ES-I3 (cell line): ENCODE measurements at regions not wholly inside any gene's neighbourhood (a gene's known extent, or its start where the extent isn't known, plus 50 kb on each side); places are given as distances from the start of the nearest gene placed in this dataset.

Experiments used
- H3K36me3 ChIP-seq: 2 replicates; pipeline ENCODE4 v1.6.1; 2013; ENCODE audit warnings: mild to moderate bottlenecking, low read length, control low read depth, moderate library complexity; ENCODE audit not compliant: insufficient read depth
- H3K4me1 ChIP-seq: 2 replicates; pipeline ENCODE4 v1.6.1; 2013; ENCODE audit warnings: mild to moderate bottlenecking, control low read depth, low read length; ENCODE audit not compliant: insufficient read depth
- H3K9ac ChIP-seq: 2 replicates; pipeline ENCODE4 v1.6.1; 2013; ENCODE audit warnings: low read depth, mild to moderate bottlenecking, low read length, moderate library complexity
- H3K9me3 ChIP-seq: 2 replicates; pipeline ENCODE4 v1.6.1; 2013; ENCODE audit warnings: mild to moderate bottlenecking, low read length, moderate library complexity; ENCODE audit not compliant: control insufficient read depth, insufficient read depth

GRCh38 chr10:131473645-131474044 lies 162.1 kb upstream of the TCERG1L start:
- no peaks in the 10 kb centered on the region for H3K4me1 ChIP-seq
- no peaks in the 10 kb centered on the region for H3K9me3 ChIP-seq
- no peaks in the 10 kb centered on the region for H3K36me3 ChIP-seq
- no peak overlapping the region for H3K9ac ChIP-seq

- Histone ChIP-seq H3K9ac (no peak overlapping the region), H3K9me3 (no peaks in the 10 kb centered on the region), H3K4me1 (no peaks in the 10 kb centered on the region), H3K36me3 (no peaks in the 10 kb centered on the region)
These were observed 162.9 kb upstream of the TCERG1L start for GRCh38 chr10:131474416-131474815.

GRCh38 chr10:131475043-131475442 lies 163.5 kb upstream of the TCERG1L start:
- no peaks in the 10 kb centered on the region for H3K9me3 ChIP-seq
- H3K36me3 ChIP-seq: no peaks in the 10 kb centered on the region
- H3K4me1 ChIP-seq: no peaks in the 10 kb centered on the region
- no peak overlapping the region for H3K9ac ChIP-seq

GRCh38 chr10:131475803-131476202 lies 164.3 kb upstream of the TCERG1L start:
- H3K36me3 ChIP-seq: no peaks in the 10 kb centered on the region
- H3K9me3 ChIP-seq: no peaks in the 10 kb centered on the region
- H3K4me1 ChIP-seq: no peaks in the 10 kb centered on the region
- H3K9ac ChIP-seq: no peak overlapping the region

GRCh38 chr10:131477457-131478121 lies 166.1 kb upstream of the TCERG1L start:
- Histone ChIP-seq H3K4me1 (no peaks in the 10 kb centered on the region), H3K9ac (no peak overlapping the region), H3K9me3 (no peaks in the 10 kb centered on the region)

GRCh38 chr10:131478377-131478989 lies 167.0 kb upstream of the TCERG1L start:
- no peaks in the 10 kb centered on the region for H3K36me3 ChIP-seq
- no peaks in the 10 kb centered on the region for H3K9me3 ChIP-seq
- no peaks in the 10 kb centered on the region for H3K4me1 ChIP-seq
- no peak overlapping the region for H3K9ac ChIP-seq

More at GRCh38 chr10:131477457-131478121, 166.1 kb upstream of the TCERG1L start:
- H3K36me3 ChIP-seq: no peaks in the 10 kb centered on the region

GRCh38 chr10:131480066-131480465 lies 168.5 kb upstream of the TCERG1L start:
- no peaks in the 10 kb centered on the region for H3K4me1 ChIP-seq
- H3K9ac ChIP-seq: no peak overlapping the region
- no peaks in the 10 kb centered on the region for H3K9me3 ChIP-seq
- no peaks in the 10 kb centered on the region for H3K36me3 ChIP-seq

GRCh38 chr10:131480861-131481260 lies 169.3 kb upstream of the TCERG1L start:
- no peaks in the 10 kb centered on the region for H3K9me3 ChIP-seq
- H3K9ac ChIP-seq: no peak overlapping the region
- H3K36me3 ChIP-seq: no peaks in the 10 kb centered on the region
- no peaks in the 10 kb centered on the region for H3K4me1 ChIP-seq

GRCh38 chr10:131485732-131486131 lies 174.2 kb upstream of the TCERG1L start:
- Histone ChIP-seq H3K9ac (no peak overlapping the region), H3K36me3 (no peaks in the 10 kb centered on the region), H3K9me3 (no peaks in the 10 kb centered on the region), H3K4me1 (no peaks in the 10 kb centered on the region)

- Histone ChIP-seq H3K4me1 (no peaks in the 10 kb centered on the region), H3K36me3 (no peaks in the 10 kb centered on the region), H3K9ac (no peak overlapping the region)
These were observed 176.3 kb upstream of the TCERG1L start for GRCh38 chr10:131487822-131488221.

GRCh38 chr10:131490991-131491594 lies 179.6 kb upstream of the TCERG1L start:
- H3K9ac ChIP-seq: no peak overlapping the region
- H3K36me3 ChIP-seq: no peaks in the 10 kb centered on the region
- H3K4me1 ChIP-seq: no peaks in the 10 kb centered on the region
- H3K9me3 ChIP-seq: no peaks in the 10 kb centered on the region

More at GRCh38 chr10:131487822-131488221, 176.3 kb upstream of the TCERG1L start:
- no peaks in the 10 kb centered on the region for H3K9me3 ChIP-seq

- Histone ChIP-seq H3K9ac (no peak overlapping the region), H3K9me3 (no peaks in the 10 kb centered on the region), H3K4me1 (no peaks in the 10 kb centered on the region)
These were observed 180.8 kb upstream of the TCERG1L start for GRCh38 chr10:131492211-131492857.

GRCh38 chr10:131493432-131493831 lies 181.9 kb upstream of the TCERG1L start:
- H3K36me3 ChIP-seq: no peaks in the 10 kb centered on the region
- H3K9ac ChIP-seq: no peak overlapping the region
- no peaks in the 10 kb centered on the region for H3K4me1 ChIP-seq
- no peaks in the 10 kb centered on the region for H3K9me3 ChIP-seq

More at GRCh38 chr10:131492211-131492857, 180.8 kb upstream of the TCERG1L start:
- H3K36me3 ChIP-seq: no peaks in the 10 kb centered on the region

- no peaks in the 10 kb centered on the region for H3K4me1 ChIP-seq
- H3K9me3 ChIP-seq: no peaks in the 10 kb centered on the region
- no peaks in the 10 kb centered on the region for H3K36me3 ChIP-seq
- H3K9ac ChIP-seq: no peak overlapping the region
These were observed 182.9 kb upstream of the TCERG1L start for GRCh38 chr10:131494451-131494850.
